Urothelium cell line (cell line): ENCODE measurements at regions not wholly inside any gene's neighbourhood (a gene's known extent, or its start where the extent isn't known, plus 50 kb on each side); places are given as distances from the start of the nearest gene placed in this dataset.

Experiments used
- DNase-seq: peaks from one replicate; pipeline ENCODE4 v3.0.0; 2011; ENCODE audit warnings: low spot score, mixed read lengths
- FAIRE-seq: peaks from 2 replicates; lab custom pipeline; 2011; peaks lifted over from hg19 to GRCh38; lab: Jason Lieb, UNC

GRCh38 chr2:6679471-6679870 is 186.2 kb downstream of the CMPK2 start:
- FAIRE-seq = no peak
- DNase-seq = no peak

DNA sequence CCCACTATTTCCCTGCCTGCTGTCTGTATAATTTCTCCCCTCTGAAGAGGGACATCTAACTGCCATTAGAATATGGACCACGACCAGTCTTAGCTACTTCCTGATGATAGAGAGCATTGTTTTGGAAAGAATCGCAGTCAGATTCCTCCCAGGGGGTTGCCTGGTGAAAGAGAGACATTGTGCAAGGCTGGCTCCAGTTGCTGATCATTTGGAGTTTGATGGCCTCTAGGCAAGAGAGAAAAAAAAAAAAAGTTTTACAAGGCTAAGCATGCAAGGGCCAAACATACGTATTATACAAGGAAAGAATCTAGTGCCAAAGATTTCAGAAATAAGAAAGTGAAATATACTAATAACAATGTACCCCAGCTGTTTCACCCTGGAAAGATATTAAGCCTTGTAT is 182.2 kb downstream of the CMPK2 start:
- no peak for FAIRE-seq
- DNase-seq = no peak

DNA sequence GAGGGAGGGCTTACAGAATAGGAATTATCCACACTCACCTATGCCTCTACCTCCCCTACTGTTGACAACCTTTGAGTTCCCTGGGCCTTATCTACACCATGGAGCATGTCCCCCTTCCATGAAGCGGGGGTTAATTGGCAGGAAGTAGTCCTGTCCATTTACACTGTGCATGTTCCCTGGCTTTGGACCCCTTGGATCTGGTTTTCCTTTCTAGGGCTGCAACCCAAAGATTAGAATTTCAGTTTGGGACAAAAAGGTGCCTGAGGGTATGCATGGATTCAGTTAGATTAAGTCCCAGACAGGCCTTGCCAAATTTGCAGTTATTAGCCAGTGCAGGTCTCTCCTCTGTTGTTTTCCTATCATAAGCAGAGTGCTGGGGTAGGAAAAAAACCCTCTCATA is 180.3 kb downstream of the CMPK2 start:
- DNase-seq = no peak
- no peak for FAIRE-seq

DNA sequence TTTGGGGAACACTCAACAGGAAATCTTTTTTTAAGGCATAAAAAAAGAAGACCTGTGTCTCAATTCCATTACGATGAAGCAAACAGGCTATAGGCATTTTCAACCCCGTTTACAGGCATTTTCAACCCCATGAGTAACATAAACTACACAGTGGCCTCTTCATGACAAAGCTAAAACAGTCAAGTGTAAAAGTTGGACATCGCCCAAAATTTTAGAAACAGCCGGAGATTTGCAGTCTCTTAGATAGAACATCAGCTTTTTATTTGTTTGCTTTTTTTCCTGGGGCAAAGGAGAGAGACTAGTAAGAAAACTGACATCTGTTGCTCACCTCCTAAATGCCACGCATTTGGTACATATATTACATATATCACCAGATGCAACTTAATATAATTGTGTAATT is 173.7 kb downstream of the CMPK2 start:
- no peak for FAIRE-seq
- DNase-seq = no peak

- FAIRE-seq (no peak), DNase-seq (no peak)
Observed at GRCh38 chr2:6692819-6693218, 172.9 kb downstream of the CMPK2 start.

DNA sequence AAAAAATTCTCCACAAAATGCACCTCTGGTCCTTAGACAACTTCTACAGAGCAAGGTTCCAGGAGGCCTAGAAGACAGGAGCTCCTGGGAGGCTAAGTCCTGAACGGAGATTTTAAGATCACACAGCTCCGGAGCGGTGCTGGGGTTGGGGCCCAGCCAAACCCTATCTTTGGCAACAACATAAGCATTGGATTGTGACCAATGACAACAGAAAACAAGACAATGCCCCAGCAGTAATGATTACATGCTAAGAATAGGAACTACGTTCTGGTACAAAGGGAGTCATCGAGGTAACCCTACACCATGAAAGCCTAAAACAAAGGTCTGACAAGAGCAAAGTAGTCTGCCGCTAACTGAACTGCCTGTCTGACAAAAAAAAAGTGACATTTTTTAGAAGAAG is 171.2 kb downstream of the CMPK2 start:
- DNase-seq = no peak
- FAIRE-seq = no peak

DNA sequence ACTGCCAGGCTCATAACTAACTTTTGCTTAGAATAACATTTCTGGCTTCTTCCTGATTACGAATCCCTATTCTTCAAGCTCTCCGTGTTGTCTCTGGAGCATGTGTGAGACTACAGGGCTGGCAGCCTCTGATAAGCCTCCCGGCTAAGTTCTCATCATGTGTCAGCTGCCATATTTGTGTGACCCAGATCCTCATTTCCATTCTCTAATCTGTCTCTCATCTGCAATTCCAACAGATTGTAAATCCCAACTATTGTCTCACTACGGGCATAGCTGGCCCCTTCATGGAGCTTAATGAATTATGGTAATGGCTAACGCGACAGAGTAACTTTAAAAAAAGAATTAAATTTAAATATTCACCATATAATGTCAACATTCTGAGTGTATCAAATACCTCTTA is 165.4 kb downstream of the CMPK2 start:
- FAIRE-seq = no peak
- DNase-seq = no peak

DNA sequence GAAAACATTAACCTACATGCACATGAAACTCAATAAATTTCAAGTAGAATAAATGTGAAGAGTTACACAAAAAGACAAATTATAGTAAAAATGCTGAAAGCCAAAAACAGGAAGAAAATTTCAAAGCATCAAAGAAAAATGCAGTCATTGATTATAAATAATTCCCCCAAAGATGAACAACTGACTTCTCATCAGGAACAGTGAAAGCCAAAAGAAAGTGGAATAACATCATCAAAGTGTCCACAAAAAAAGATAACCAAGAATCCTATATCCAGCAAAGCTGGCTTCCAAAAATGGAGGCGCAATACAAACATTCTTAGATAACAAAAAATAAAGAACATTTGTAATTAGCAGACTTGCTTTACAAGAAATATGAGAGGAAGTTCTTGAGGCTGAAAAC is 161.6 kb downstream of the CMPK2 start:
- DNase-seq (no peak), FAIRE-seq (no peak)

DNA sequence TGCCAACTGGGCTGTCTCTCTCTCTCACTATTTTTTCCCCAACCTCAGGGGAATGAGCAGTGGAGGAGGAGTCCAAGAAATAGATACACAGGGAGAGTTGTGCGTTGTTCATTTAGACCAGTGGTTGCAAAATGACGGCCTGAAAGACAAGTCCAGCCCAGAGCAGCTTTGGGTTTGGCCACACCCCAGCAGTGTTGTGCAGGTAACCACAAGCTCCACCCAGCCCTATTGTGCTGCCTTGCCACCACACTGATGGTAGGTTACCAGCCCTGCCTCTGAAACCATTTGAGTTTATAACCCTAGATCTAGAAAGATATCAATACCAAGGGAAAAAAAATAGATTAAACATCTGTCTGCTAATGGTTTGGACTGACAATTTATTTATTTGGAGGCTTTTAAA is 144.3 kb downstream of the CMPK2 start:
- DNase-seq = no peak
- no peak for FAIRE-seq

GRCh38 chr2:6722574-6722973 is 143.1 kb downstream of the CMPK2 start:
- FAIRE-seq = no peak
- DNase-seq = no peak

DNA sequence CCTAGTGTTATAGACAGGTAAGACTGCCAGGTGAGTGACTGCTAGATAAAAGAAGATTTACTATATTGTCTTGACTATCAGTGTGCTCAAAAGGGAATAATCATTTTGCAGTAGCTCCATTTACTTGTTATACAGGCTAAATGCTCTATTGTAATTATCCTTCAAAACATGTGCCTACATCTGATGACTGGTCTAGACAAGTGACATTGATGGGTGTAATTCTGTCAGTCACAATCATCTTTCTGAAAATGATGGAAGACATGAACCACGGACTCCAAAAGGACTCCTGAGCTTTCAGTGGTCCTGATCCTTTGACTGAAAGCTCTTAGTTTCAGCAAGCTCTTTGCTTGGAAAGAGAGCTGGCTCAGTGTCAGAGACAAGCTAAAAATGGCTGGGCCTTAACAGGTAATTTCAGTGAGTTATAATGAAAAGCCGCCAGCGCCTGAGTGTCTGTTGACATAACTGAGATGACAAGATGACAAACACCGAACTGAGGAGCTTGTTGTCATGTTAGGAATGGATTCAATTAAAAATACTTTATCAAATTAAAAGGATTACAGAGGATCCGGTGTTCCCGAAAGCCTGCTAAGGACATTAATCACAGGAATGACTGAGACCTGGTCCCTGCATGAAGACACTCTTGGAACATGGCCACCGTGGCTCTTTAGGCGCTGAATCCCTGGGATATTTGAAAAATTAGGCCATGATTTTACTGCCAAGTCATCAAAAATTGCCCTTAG is 141.7 kb downstream of the CMPK2 start:
- DNase-seq = no peak

GRCh38 chr2:6724605-6725140 is 141.0 kb downstream of the CMPK2 start:
- no peak for DNase-seq
- FAIRE-seq = no peak

More for the DNA sequence above, 141.7 kb downstream of the CMPK2 start:
- FAIRE-seq = no peak

DNA sequence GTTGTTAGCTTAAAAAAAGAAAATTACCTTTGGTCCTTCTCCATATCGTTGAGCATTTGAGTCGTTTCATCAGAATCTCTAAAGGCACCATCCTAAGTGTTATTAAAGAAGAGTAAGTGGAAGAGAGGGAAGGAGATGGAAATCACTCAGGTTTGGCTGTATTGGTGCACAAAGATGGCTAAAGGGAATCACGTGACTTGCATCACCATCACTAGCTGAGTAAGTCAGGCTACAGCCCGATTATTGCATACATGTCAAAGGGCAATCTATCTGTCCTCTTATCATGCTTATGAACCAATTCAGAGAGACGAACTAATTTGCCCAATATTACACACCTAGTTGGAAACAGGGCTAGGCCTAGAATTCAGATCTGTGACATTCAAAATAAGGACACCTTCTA is 137.6 kb downstream of the CMPK2 start:
- FAIRE-seq (no peak), DNase-seq (no peak)

DNA sequence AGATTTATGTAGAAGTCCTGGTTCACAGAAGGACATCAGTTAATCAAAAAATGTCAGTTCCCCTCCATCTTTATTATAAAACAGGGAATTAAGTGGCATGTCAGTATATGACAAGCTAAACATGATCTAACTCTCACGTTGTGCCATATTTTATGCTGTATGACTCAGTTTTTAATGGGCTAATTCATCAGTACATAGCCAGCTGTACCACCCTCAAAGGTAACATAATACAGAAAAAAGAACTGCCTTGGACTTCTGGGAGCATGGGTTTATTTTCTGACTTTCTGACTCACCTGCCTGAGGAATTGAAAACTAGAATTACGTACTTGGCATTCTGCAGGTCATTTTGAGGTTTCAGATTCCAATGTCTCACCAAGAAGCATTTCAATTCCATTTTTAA is 135.7 kb downstream of the CMPK2 start:
- FAIRE-seq = no peak

GRCh38 chr2:6730649-6731532 is 134.8 kb downstream of the CMPK2 start:
- no peak for DNase-seq
- FAIRE-seq = no peak

More for the DNA sequence above, 135.7 kb downstream of the CMPK2 start:
- no peak for DNase-seq

DNA sequence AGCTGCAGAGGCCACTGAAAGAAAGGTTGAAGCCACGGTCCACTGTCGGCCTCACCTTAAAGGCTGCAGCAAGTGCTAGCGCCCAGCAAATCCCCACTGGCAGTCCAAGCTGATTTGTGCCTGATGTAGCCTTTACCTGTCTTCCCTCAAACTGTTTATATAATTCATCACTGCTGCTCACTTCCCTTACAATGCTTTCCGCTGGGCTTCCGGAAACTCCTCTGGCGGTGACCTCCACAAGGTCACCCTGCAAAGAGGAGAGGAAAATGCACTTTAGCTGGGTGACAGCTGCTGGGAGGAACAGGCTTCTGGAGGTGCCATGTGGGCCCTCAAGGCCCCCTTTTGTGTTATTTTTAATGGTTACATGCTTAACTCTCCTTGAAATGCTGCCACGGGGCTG is 126.2 kb downstream of the CMPK2 start:
- no peak for DNase-seq

DNA sequence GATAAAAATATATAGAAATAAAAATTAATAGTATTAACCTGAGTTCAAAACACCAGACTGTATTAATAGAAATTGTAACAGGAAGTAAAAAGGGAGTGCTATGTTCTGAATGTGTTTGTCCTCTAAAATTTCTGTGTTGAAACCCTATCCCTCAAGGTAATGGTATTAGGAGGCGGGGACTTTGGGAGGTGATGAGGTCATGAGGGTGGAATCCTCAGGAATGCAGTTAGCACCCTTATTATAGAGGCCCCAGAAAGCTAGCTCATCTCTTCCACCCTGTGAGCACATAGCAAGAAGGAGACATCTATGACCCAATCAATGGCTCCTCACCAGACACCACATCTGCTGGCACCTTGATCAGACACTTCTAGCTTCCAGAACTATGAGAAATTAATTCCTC is 124.5 kb downstream of the CMPK2 start:
- no peak for DNase-seq
- FAIRE-seq = no peak

More for the DNA sequence above, 126.2 kb downstream of the CMPK2 start:
- FAIRE-seq = no peak

DNA sequence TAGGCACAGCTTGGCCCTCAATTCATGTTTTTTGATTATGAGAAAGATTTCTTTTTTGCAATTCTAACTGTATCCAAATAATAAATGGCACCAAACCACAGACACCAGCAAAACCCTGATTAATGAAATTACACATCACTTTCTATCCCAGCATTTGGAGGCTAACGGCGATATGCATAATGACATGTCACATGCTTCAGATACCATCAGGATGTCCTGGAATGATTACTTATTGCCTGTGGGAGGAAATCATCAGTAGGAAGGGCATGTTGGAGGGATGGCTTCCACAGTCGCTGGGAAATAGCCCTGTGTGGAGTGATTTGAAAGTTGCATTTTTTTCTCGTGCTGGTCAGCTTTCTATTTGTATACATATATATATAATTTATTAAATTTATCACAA is 121.7 kb downstream of the CMPK2 start:
- FAIRE-seq (no peak), DNase-seq (no peak)

GRCh38 chr2:6747433-6747832 is 118.3 kb downstream of the CMPK2 start:
- DNase-seq (no peak), FAIRE-seq (no peak)

GRCh38 chr2:6748406-6749067 is 117.2 kb downstream of the CMPK2 start:
- no peak for FAIRE-seq
- DNase-seq = no peak

DNA sequence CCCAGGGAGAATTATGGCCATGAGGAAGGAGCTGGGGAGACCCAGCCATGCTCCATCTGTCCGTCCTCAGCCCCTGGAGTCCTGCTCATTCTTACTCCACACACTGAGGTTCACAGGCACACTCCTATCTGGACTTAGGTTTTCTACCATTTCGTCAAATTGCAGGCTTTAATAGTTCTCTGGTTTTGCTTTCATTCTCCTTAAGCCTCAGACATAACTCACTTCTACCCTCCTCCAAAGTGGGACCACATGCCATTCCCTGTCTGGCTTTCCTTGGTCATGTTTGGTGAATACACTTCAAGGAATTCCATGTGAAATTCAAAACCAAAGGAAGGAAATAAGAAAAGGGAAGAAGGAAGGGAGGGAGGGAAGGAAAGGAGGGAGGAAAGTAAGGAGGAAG is 115.7 kb downstream of the CMPK2 start:
- DNase-seq (no peak), FAIRE-seq (no peak)
